ENCODE measurements at regions not wholly inside any gene's neighbourhood (a gene's known extent, or its start where the extent isn't known, plus 50 kb on each side); places are given as distances from the start of the nearest gene placed in this dataset.

DNA sequence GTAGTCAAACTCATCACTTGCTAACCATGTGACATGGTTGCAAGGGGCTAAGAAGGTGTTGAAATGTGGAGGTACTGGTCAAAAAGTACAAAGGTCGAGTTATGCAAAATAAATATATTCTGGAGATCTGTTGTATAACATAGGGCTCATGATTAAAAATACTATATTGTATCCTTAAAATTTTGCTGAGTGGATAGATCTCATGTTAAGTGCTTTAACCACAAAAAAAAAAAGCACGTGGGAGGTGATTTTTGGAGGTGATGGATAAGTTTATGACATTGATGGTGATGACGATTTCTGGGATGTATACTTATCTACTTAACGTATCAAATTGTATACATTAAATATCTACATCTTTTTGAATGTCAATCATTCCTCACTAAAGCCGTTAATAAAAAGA, 96.2 kb upstream of the PAPPA start:
- H3K27ac ChIP-seq = no peak overlapping the region

DNA sequence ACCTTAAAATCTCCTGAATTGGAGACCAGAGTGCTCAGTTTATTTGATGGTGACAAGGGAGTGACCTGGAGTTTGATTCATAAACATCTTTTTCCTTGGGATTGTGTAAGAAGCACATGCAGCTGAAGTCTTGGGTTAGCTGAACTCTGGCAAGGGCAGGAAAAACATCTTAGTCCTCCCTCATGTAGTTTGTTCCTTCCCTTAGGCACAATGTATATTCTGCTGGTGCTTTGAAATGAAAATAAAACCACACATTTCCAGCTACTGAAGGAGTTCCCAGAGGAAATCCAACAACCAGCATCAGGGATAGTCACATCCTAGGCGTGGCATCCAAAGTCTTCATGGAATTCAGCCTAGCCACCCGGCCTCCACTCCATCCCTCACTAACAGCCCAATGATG, 95.2 kb upstream of the PAPPA start:
- in situ Hi-C loops (cut with MboI) = no loop called here
- Histone ChIP-seq H2AFZ (no peak overlapping the region), H3K9ac (no peak overlapping the region), H3K4me3 (no peak overlapping the region), H3K36me3 (ENCODE audit: low read depth) (no peaks in the 10 kb centered on the region), H3K9me2 (ENCODE audit: insufficient read depth) (no peaks in the 10 kb centered on the region), H4K20me1 (ENCODE audit: insufficient read depth) (no peaks in the 10 kb centered on the region), H3K4me1 (ENCODE audit: insufficient read depth) (peaks cover 5% of the 10 kb centered on the region; the same call in 1 of the 2 replicates), H3K27ac (no peak overlapping the region), H3K4me2 (ENCODE audit: unreplicated experiment) (no peak overlapping the region), H3K9me3 (ENCODE audit: low read depth) (peaks cover 3% of the 10 kb centered on the region), H3F3A (ENCODE audit: insufficient read depth) (peaks cover 11% of the 10 kb centered on the region), H3K27me3 (replicated peaks; ENCODE audit: insufficient read depth) (no peaks in the 10 kb centered on the region), H3K79me2 (ENCODE audit: insufficient read depth) (no peaks in the 10 kb centered on the region)
- whole genome bisulfite sequencing, 2 experiments (ENCODE audit: low coverage in 1 of 2, low lambda C conversion rate in 2 of 2, missing lambda C conversion rate in 2 of 2) = 90 to 95% methylated on average over 2 of the region's 2 CpGs
- TF ChIP-seq EZH2 (IDR thresholded peaks at IDR 0.05; ENCODE audit: insufficient read depth, poor library complexity, severe bottlenecking) = no peak
- TF ChIP-seq EZH2phosphoT487 (IDR thresholded peaks at IDR 0.05; ENCODE audit: insufficient read depth, low read depth) = no peak
- DNase-seq = no peak

More for the DNA sequence above, 96.2 kb upstream of the PAPPA start:
- H2AFZ ChIP-seq = no peak overlapping the region
- H3K4me2 ChIP-seq (ENCODE audit: unreplicated experiment) = no peak overlapping the region
- TF ChIP-seq EZH2phosphoT487 (IDR thresholded peaks at IDR 0.05; ENCODE audit: insufficient read depth, low read depth) (no peak), EZH2 (IDR thresholded peaks at IDR 0.05; ENCODE audit: insufficient read depth, poor library complexity, severe bottlenecking) (no peak)
- no peaks in the 10 kb centered on the region for H3K27me3 ChIP-seq (replicated peaks; ENCODE audit: insufficient read depth)
- peaks cover 5% of the 10 kb centered on the region; the same call in 1 of the 2 replicates for H3K4me1 ChIP-seq (ENCODE audit: insufficient read depth)
- in situ Hi-C loops (cut with MboI) = no loop called here
- no peaks in the 10 kb centered on the region for H3K36me3 ChIP-seq (ENCODE audit: low read depth)
- peaks cover 3% of the 10 kb centered on the region for H3K9me3 ChIP-seq (ENCODE audit: low read depth)
- WGBS, 2 experiments (ENCODE audit: low coverage in 1 of 2, low lambda C conversion rate in 2 of 2, missing lambda C conversion rate in 2 of 2) = 66 to 69% methylated on average over 5 of the region's 5 CpGs
- DNase-seq = no peak
- H4K20me1 ChIP-seq (ENCODE audit: insufficient read depth) = no peaks in the 10 kb centered on the region
- no peak overlapping the region for H3K4me3 ChIP-seq
- no peaks in the 10 kb centered on the region for H3K9me2 ChIP-seq (ENCODE audit: insufficient read depth)
- peaks cover 11% of the 10 kb centered on the region for H3F3A ChIP-seq (ENCODE audit: insufficient read depth)
- H3K9ac ChIP-seq = no peak overlapping the region
- no peaks in the 10 kb centered on the region for H3K79me2 ChIP-seq (ENCODE audit: insufficient read depth)

DNA sequence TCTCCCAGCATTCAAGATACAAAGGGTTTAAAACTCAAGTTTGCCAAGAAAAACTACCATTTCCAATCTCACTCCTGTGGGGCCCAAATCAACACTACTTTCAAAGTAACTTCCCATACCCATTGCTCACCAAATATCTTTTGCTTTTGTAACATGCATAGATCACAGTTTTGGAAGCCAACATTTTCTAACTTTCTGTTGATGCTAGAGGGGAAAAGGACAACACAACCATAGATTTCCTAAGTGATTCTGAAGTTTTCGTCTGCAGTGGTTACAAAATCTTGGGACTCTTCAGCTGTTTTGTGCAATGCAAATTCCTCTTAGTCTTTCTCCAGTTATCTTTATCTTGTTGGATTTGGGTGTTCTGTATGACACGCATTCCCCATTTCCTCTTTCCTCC, 94.1 kb upstream of the PAPPA start:
- Histone ChIP-seq H3K9ac (no peak overlapping the region), H3F3A (ENCODE audit: insufficient read depth) (peaks cover 11% of the 10 kb centered on the region), H3K4me3 (no peak overlapping the region), H2AFZ (no peak overlapping the region), H3K36me3 (ENCODE audit: low read depth) (no peaks in the 10 kb centered on the region), H3K27ac (no peak overlapping the region), H4K20me1 (ENCODE audit: insufficient read depth) (no peaks in the 10 kb centered on the region), H3K4me1 (ENCODE audit: insufficient read depth) (peaks cover 5% of the 10 kb centered on the region; the same call in 1 of the 2 replicates), H3K9me3 (ENCODE audit: low read depth) (peaks cover 3% of the 10 kb centered on the region), H3K9me2 (ENCODE audit: insufficient read depth) (no peaks in the 10 kb centered on the region), H3K4me2 (ENCODE audit: unreplicated experiment) (no peak overlapping the region), H3K79me2 (ENCODE audit: insufficient read depth) (no peaks in the 10 kb centered on the region), H3K27me3 (replicated peaks; ENCODE audit: insufficient read depth) (no peaks in the 10 kb centered on the region)
- DNase-seq = peak; percentile 35
- TF ChIP-seq EZH2 (IDR thresholded peaks at IDR 0.05; ENCODE audit: insufficient read depth, poor library complexity, severe bottlenecking) = no peak
- no peak for TF ChIP-seq EZH2phosphoT487 (IDR thresholded peaks at IDR 0.05; ENCODE audit: insufficient read depth, low read depth)
- 77 to 85% methylated on average over 2 of the region's 2 CpGs for WGBS, 2 experiments (ENCODE audit: low coverage in 1 of 2, low lambda C conversion rate in 2 of 2, missing lambda C conversion rate in 2 of 2)
- in situ Hi-C loops (cut with MboI) = no loop called here

DNA sequence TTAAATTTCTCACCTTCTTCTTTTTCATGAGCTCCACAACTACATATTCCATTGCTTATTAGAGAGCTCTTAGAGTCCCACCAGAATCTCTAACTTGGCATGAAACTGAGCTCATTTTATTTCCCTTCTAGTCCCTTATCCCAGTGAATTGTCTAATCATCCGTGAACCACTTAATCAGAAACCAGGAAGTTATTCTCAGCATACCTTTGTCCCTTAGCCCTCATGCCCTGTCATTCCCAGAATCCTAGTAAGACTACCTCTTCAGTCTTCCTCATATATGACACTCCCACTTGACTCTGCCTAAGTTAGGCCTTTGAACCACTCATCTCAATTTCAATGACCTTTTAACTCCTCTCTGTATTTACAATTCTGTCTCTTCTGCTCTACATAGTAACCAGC, 93.0 kb upstream of the PAPPA start:
- no peak for DNase-seq
- H3K4me3 ChIP-seq = no peak overlapping the region
- no peaks in the 10 kb centered on the region for H3K27me3 ChIP-seq (replicated peaks; ENCODE audit: insufficient read depth)

More for the DNA sequence above, 93.0 kb upstream of the PAPPA start:
- TF ChIP-seq EZH2phosphoT487 (IDR thresholded peaks at IDR 0.05; ENCODE audit: insufficient read depth, low read depth) (no peak), EZH2 (IDR thresholded peaks at IDR 0.05; ENCODE audit: insufficient read depth, poor library complexity, severe bottlenecking) (no peak)
- Histone ChIP-seq H3K27ac (no peak overlapping the region), H3K4me2 (ENCODE audit: unreplicated experiment) (no peak overlapping the region), H3K9me2 (ENCODE audit: insufficient read depth) (no peaks in the 10 kb centered on the region), H3F3A (ENCODE audit: insufficient read depth) (peaks cover 5% of the 10 kb centered on the region; the same call in 1 of the 2 replicates), H2AFZ (no peak overlapping the region), H4K20me1 (ENCODE audit: insufficient read depth) (no peaks in the 10 kb centered on the region), H3K36me3 (ENCODE audit: low read depth) (no peaks in the 10 kb centered on the region), H3K9ac (no peak overlapping the region), H3K9me3 (ENCODE audit: low read depth) (no peaks in the 10 kb centered on the region), H3K4me1 (ENCODE audit: insufficient read depth) (peaks cover 5% of the 10 kb centered on the region; the same call in 1 of the 2 replicates), H3K79me2 (ENCODE audit: insufficient read depth) (no peaks in the 10 kb centered on the region)
- in situ Hi-C loops (cut with MboI) = no loop called here
- 80 to 96% methylated on average over 1 of the region's 1 CpG for WGBS, 2 experiments (ENCODE audit: low coverage in 1 of 2, low lambda C conversion rate in 2 of 2, missing lambda C conversion rate in 2 of 2)
